ENCODE measurements at regions not wholly inside any gene's neighbourhood (a gene's known extent, or its start where the extent isn't known, plus 50 kb on each side); places are given as distances from the start of the nearest gene placed in this dataset.

- peak in 1 of 3 experiments; percentile 7 for DNase-seq
These were observed 93.6 kb upstream of the UST start for GRCh38 chr6:148653138-148653776.

- no peak for DNase-seq
These were observed 89.8 kb upstream of the UST start for GRCh38 chr6:148657048-148657447.

GRCh38 chr6:148658681-148659430, 88.0 kb upstream of the UST start:
- no peak for DNase-seq

GRCh38 chr6:148667395-148667794, 79.4 kb upstream of the UST start:
- DNase-seq: no peak

GRCh38 chr6:148671085-148671484, 75.7 kb upstream of the UST start:
- DNase-seq: no peak

GRCh38 chr6:148671952-148672351, 74.9 kb upstream of the UST start:
- no peak for DNase-seq

- DNase-seq: no peak
These were observed 72.5 kb upstream of the UST start for GRCh38 chr6:148674306-148674705.

GRCh38 chr6:148677594-148678476, 69.0 kb upstream of the UST start:
- no peak for DNase-seq

- DNase-seq: no peak
These were observed 68.1 kb upstream of the UST start for GRCh38 chr6:148678682-148679081.

- DNase-seq: no peak
These were observed 65.2 kb upstream of the UST start for GRCh38 chr6:148681666-148682065.

- no peak for DNase-seq
These were observed 64.6 kb upstream of the UST start for GRCh38 chr6:148682252-148682651.

GRCh38 chr6:148682990-148683389, 63.8 kb upstream of the UST start:
- no peak for DNase-seq

GRCh38 chr6:148689168-148689567, 57.7 kb upstream of the UST start:
- DNase-seq: no peak

GRCh38 chr6:148693882-148694484, 52.8 kb upstream of the UST start:
- peak in 1 of 3 experiments; percentile 54 for DNase-seq

Measured in NCI-H1417 (cell line).